Mucosa of descending colon (tissue), 3 donors: ENCODE measurements at regions not wholly inside any gene's neighbourhood (a gene's known extent, or its start where the extent isn't known, plus 50 kb on each side); places are given as distances from the start of the nearest gene placed in this dataset.

ENCODE experiments used
- ATAC-seq: fragments of 200-7000 bp; cut with Tn5 transposase; one replicate; pipeline ENCODE4 v1.9.1; 2020; ENCODE audit warnings: mild to moderate bottlenecking, moderate library complexity
- DNase-seq, 3 donors: peaks; one replicate each; pipeline ENCODE4 v3.0.0-alpha.2; 2020
- H3K36me3 ChIP-seq: fragments of 200-600 bp; one replicate; pipeline ENCODE4 v1.8.0; 2021; ENCODE audit warnings: low read depth, mild to moderate bottlenecking
- H3K4me1 ChIP-seq: fragments of 200-600 bp; one replicate; pipeline ENCODE4 v1.8.0; 2021; ENCODE audit warnings: low read depth, mild to moderate bottlenecking
- H3K4me3 ChIP-seq: fragments of 200-600 bp; one replicate; pipeline ENCODE4 v1.8.0; 2021; ENCODE audit warnings: mild to moderate bottlenecking
- H3K9me3 ChIP-seq: fragments of 200-600 bp; one replicate; pipeline ENCODE4 v1.8.0; 2021; ENCODE audit warnings: mild to moderate bottlenecking
- CTCF ChIP-seq: fragments of 200-600 bp; IDR thresholded peaks from one replicate; pipeline ENCODE4 v1.8.0; 2022; ENCODE audit warnings: antibody characterized with exemption, mild to moderate bottlenecking
- intact Hi-C, 2 donors: fragments of 100-400 bp; cut with DNase I in 1 of 2; cut with micrococcal nuclease in 1 of 2; formaldehyde crosslinking; loops; one replicate each; pipeline versions ENCODE4 v1.11.0 to v1.11.1; 2022; cut with DNase I, micrococcal nuclease
- donor health status: DM: no; HTN: no; CAD: no; lungs with moderate emphysema.
- donor health status: DM: no; HTN: no; CAD: no.
- donor health status: DM: no; HTN: yes; CAD: no.

- no peak for TF ChIP-seq CTCF
- intact Hi-C loops, result no loop called here
- H3K4me3 ChIP-seq, result no peak overlapping the region
- no peaks in the 10 kb centered on the region for H3K36me3 ChIP-seq
- no peaks in the 10 kb centered on the region for H3K4me1 ChIP-seq
- ATAC-seq (no peak), DNase-seq (no peak)
- H3K9me3 ChIP-seq, result no peaks in the 10 kb centered on the region
These were observed 447.9 kb upstream of the TMEM132C start for GRCh38 chr12:127819056-127819455.

GRCh38 chr12:127820271-127820670, 446.7 kb upstream of the TMEM132C start:
- Histone ChIP-seq H3K36me3 (no peaks in the 10 kb centered on the region), H3K4me1 (no peaks in the 10 kb centered on the region), H3K4me3 (no peak overlapping the region), H3K9me3 (no peaks in the 10 kb centered on the region)
- intact Hi-C loops, result no loop called here
- TF ChIP-seq CTCF, result no peak
- no peak for DNase-seq
- ATAC-seq, result no peak

GRCh38 chr12:127820846-127821245, 446.1 kb upstream of the TMEM132C start:
- H3K4me3 ChIP-seq, result no peak overlapping the region

GRCh38 chr12:127822809-127823411, 444.1 kb upstream of the TMEM132C start:
- Histone ChIP-seq H3K4me1 (no peaks in the 10 kb centered on the region), H3K9me3 (no peaks in the 10 kb centered on the region), H3K36me3 (no peaks in the 10 kb centered on the region), H3K4me3 (no peak overlapping the region)
- TF ChIP-seq CTCF, result no peak
- intact Hi-C loops, result no loop called here
- ATAC-seq, result no peak
- no peak for DNase-seq

More at GRCh38 chr12:127820846-127821245, 446.1 kb upstream of the TMEM132C start:
- H3K36me3 ChIP-seq, result no peaks in the 10 kb centered on the region
- TF ChIP-seq CTCF, result no peak
- no peak for DNase-seq
- no peak for ATAC-seq
- intact Hi-C loops, result no loop called here
- H3K4me1 ChIP-seq, result no peaks in the 10 kb centered on the region
- H3K9me3 ChIP-seq, result no peaks in the 10 kb centered on the region

GRCh38 chr12:127823801-127824200, 443.2 kb upstream of the TMEM132C start:
- H3K4me1 ChIP-seq, result no peaks in the 10 kb centered on the region
- ATAC-seq (no peak), DNase-seq (no peak)
- intact Hi-C loops, result no loop called here
- TF ChIP-seq CTCF, result no peak
- H3K4me3 ChIP-seq, result no peak overlapping the region
- no peaks in the 10 kb centered on the region for H3K36me3 ChIP-seq
- no peaks in the 10 kb centered on the region for H3K9me3 ChIP-seq
